T-helper 2 cell treated with Interferon-gamma antibody and Interleukin-4, amounts not matched to agents 5 μg/mL and 100 μg/mL, for 36 hours (primary cell): ENCODE measurements at regions not wholly inside any gene's neighbourhood (a gene's known extent, or its start where the extent isn't known, plus 50 kb on each side); places are given as distances from the start of the nearest gene placed in this dataset.
"Not testable (repeated sequence)": the region's sequence is repeated elsewhere in the genome, so short reads cannot be mapped to it uniquely, and the experiment has no call there.

Source experiments
- DNase-seq: peaks from one replicate; pipeline ENCODE4 v3.0.0; 2021; ENCODE audit warnings: low spot score
- H3K27ac Mint-ChIP-seq: one replicate; pipeline ENCODE4 v1.8.0; 2021; ENCODE audit warnings: mild to moderate bottlenecking, mixed read lengths
- H3K27me3 Mint-ChIP-seq: one replicate; pipeline ENCODE4 v1.8.0; 2021; ENCODE audit warnings: low read depth, mixed read lengths
- H3K36me3 Mint-ChIP-seq: one replicate; pipeline ENCODE4 v1.8.0; 2021; ENCODE audit warnings: low read depth, mixed read lengths
- H3K4me1 Mint-ChIP-seq: one replicate; pipeline ENCODE4 v1.8.0; 2021; ENCODE audit warnings: low read depth, mixed read lengths
- H3K4me3 Mint-ChIP-seq: one replicate; pipeline ENCODE4 v1.8.0; 2022; ENCODE audit warnings: mild to moderate bottlenecking, moderate library complexity, mixed read lengths
- H3K9me3 Mint-ChIP-seq: one replicate; pipeline ENCODE4 v1.8.0; 2021; ENCODE audit warnings: mixed read lengths

GRCh38 chr13:80877944-80878241 lies 537.0 kb upstream of the SPRY2 start:
- no peak overlapping the region for H3K27ac Mint-ChIP-seq
- no peaks in the 10 kb centered on the region for H3K4me1 Mint-ChIP-seq
- no peak for DNase-seq
- H3K27me3 Mint-ChIP-seq: no peaks in the 10 kb centered on the region
- no peaks in the 10 kb centered on the region for H3K9me3 Mint-ChIP-seq
- H3K4me3 Mint-ChIP-seq: no peak overlapping the region
- H3K36me3 Mint-ChIP-seq: no peaks in the 10 kb centered on the region

DNA sequence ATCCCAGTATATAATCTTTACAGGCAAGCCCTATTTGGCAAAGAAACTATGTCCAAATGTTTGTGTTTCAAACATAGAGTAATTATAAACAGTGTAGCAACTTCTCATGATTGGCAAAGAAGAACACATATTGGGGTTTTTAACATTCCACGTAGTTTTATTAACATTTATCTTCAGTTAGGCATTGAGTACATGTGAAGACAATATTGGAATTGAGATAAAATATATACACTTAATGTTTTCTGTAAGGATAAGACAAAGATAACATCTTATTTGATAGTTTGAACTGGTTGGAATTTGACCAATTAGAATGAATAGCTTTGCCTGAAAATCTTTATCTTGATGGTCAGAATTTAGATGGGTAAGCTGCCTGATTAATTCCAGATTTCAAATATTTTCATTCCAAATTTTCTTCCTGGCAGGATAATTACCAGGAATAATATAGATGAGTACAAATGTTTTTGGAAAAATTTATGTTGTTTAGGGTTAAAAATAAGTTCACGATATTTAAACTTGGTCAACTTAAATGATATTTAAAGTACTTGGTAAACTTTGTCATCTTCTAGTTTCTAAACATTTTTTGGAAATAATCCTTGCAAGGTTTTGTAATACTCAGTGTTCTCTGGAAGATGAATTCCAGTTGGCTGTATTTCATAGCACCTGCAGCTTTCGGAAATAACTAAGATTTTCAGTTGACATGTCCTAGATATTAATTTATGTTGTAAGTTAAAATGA lies 536.5 kb upstream of the SPRY2 start:
- Mint-ChIP-seq H3K9me3 (peaks cover under 1% of the 10 kb centered on the region), H3K27ac (no peak overlapping the region)

GRCh38 chr13:80873589-80873988 lies 532.7 kb upstream of the SPRY2 start:
- DNase-seq: no peak
- Mint-ChIP-seq H3K9me3 (peaks cover 15% of the 10 kb centered on the region), H3K36me3 (no peaks in the 10 kb centered on the region), H3K27ac (no peak overlapping the region), H3K27me3 (no peaks in the 10 kb centered on the region), H3K4me1 (no peaks in the 10 kb centered on the region), H3K4me3 (no peak overlapping the region)

More for the DNA sequence above, 536.5 kb upstream of the SPRY2 start:
- H3K27me3 Mint-ChIP-seq: no peaks in the 10 kb centered on the region
- DNase-seq: no peak
- H3K4me1 Mint-ChIP-seq: no peaks in the 10 kb centered on the region
- H3K4me3 Mint-ChIP-seq: no peak overlapping the region
- H3K36me3 Mint-ChIP-seq: no peaks in the 10 kb centered on the region

- not testable (repeated sequence) for DNase-seq, H3K4me1 Mint-ChIP-seq, H3K27ac Mint-ChIP-seq, H3K36me3 Mint-ChIP-seq, H3K4me3 Mint-ChIP-seq, H3K27me3 Mint-ChIP-seq
- peaks cover 19% of the 10 kb centered on the region for H3K9me3 Mint-ChIP-seq
These were observed 531.0 kb upstream of the SPRY2 start for GRCh38 chr13:80871971-80872370.

GRCh38 chr13:80871481-80871880 lies 530.6 kb upstream of the SPRY2 start:
- Mint-ChIP-seq H3K9me3 (peaks cover 20% of the 10 kb centered on the region), H3K27ac (no peak overlapping the region), H3K36me3 (no peaks in the 10 kb centered on the region), H3K4me3 (no peak overlapping the region), H3K4me1 (no peaks in the 10 kb centered on the region), H3K27me3 (no peaks in the 10 kb centered on the region)
- DNase-seq: no peak

DNA sequence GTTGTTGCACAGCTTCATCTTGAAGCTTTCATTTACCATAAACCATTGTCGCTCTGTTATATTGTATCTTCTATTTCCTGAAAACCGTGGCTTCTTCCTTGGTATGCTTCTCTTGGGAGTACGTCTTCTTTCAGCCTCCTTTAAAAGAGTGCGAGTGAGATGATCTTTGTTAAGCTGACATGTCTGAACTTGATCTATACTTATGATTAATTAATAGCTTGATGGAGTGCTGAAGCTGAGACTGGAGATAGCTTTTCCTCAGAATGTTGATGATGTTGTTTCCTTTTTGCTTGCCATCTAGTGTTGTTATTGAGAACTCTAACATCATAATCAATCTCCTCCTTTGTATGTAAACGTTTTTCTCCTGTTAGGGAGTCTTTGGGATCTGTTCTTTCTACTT lies 529.3 kb upstream of the SPRY2 start:
- Mint-ChIP-seq H3K9me3 (peaks cover 22% of the 10 kb centered on the region), H3K36me3 (no peaks in the 10 kb centered on the region), H3K4me1 (no peaks in the 10 kb centered on the region), H3K4me3 (no peak overlapping the region), H3K27ac (no peak overlapping the region), H3K27me3 (no peaks in the 10 kb centered on the region)
- DNase-seq: no peak

DNA sequence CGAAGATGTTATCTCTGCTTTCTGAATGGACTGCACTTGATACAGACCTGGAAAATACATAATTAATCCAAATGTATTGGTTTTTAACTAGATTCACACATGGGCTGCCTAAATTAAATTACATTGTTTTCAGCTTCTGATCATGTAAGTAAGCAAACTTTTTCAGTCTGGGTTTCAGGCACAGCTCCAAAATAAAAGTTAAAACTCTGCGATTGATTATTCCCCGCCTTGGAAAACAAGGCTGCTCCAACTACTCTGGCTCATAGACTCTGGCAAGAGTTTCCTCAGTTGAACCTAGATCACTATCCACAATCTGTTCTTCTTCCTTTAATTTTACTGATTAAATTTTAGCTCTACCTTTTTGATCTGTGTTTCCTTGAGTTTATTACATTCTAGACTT lies 526.0 kb upstream of the SPRY2 start:
- H3K4me1 Mint-ChIP-seq: no peaks in the 10 kb centered on the region
- no peaks in the 10 kb centered on the region for H3K36me3 Mint-ChIP-seq
- no peak overlapping the region for H3K27ac Mint-ChIP-seq
- H3K27me3 Mint-ChIP-seq: no peaks in the 10 kb centered on the region
- DNase-seq: no peak
- H3K9me3 Mint-ChIP-seq: peaks cover 22% of the 10 kb centered on the region
- H3K4me3 Mint-ChIP-seq: no peak overlapping the region

- Mint-ChIP-seq H3K9me3 (peaks cover 23% of the 10 kb centered on the region), H3K27me3 (no peaks in the 10 kb centered on the region), H3K4me3 (no peak overlapping the region), H3K36me3 (no peaks in the 10 kb centered on the region), H3K27ac (no peak overlapping the region), H3K4me1 (no peaks in the 10 kb centered on the region)
- DNase-seq: no peak
These were observed 524.4 kb upstream of the SPRY2 start for GRCh38 chr13:80865329-80865728.

- Mint-ChIP-seq H3K9me3 (peaks cover 19% of the 10 kb centered on the region), H3K36me3 (no peaks in the 10 kb centered on the region), H3K27me3 (no peaks in the 10 kb centered on the region), H3K4me3 (no peak overlapping the region), H3K27ac (no peak overlapping the region), H3K4me1 (no peaks in the 10 kb centered on the region)
- DNase-seq: no peak
These were observed 521.5 kb upstream of the SPRY2 start for GRCh38 chr13:80862456-80862855.

- DNase-seq: no peak
- Mint-ChIP-seq H3K27me3 (no peaks in the 10 kb centered on the region), H3K4me3 (no peak overlapping the region), H3K27ac (no peak overlapping the region), H3K4me1 (no peaks in the 10 kb centered on the region), H3K9me3 (peaks cover 15% of the 10 kb centered on the region), H3K36me3 (no peaks in the 10 kb centered on the region)
These were observed 519.9 kb upstream of the SPRY2 start for GRCh38 chr13:80860845-80861244.

DNA sequence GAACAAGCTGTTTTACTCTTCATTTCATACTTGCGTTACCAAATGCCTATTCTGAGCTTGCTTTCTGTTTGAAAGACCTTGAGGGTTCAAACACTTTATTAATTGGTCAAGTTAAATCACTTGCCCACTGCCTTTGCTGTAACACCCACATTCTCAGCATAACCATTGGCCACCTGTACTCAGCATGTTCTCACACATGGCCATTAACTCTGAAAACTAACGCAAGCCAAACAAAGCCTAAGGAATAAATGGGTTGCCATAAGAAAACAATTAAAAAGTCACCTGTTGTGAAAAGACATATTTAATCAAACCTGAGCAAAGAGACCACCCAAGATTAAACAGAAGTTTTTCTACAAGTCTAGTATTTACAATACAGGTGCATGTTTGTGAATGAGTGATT lies 517.2 kb upstream of the SPRY2 start:
- Mint-ChIP-seq H3K9me3 (peaks cover 9% of the 10 kb centered on the region), H3K27me3 (no peaks in the 10 kb centered on the region), H3K4me3 (no peak overlapping the region), H3K36me3 (no peaks in the 10 kb centered on the region), H3K4me1 (no peaks in the 10 kb centered on the region), H3K27ac (no peak overlapping the region)
- no peak for DNase-seq

- H3K4me3 Mint-ChIP-seq: no peak overlapping the region
- H3K9me3 Mint-ChIP-seq: peaks cover 9% of the 10 kb centered on the region
- H3K36me3 Mint-ChIP-seq: no peaks in the 10 kb centered on the region
- H3K27ac Mint-ChIP-seq: no peak overlapping the region
- no peak for DNase-seq
- H3K4me1 Mint-ChIP-seq: no peaks in the 10 kb centered on the region
- H3K27me3 Mint-ChIP-seq: no peaks in the 10 kb centered on the region
These were observed 516.4 kb upstream of the SPRY2 start for GRCh38 chr13:80857321-80857720.

DNA sequence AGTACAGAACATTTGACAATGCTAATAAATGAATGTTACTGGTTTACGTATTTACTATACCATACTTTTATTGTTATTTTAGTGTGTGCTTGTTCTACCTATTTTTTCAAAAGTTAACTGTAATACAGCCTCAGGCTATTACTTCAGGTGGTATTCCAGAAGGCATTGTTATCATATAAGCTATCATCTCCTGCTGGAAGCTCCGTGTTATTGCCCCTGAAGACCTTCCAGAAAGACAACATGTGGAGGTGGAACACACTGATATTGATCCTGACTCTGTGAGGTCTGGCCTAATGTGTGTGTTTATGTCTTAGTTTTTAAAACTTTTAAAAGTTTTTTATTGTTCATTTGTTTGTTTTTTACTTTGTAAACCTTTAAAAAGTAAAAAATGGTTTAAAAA lies 509.8 kb upstream of the SPRY2 start:
- H3K27me3 Mint-ChIP-seq: no peaks in the 10 kb centered on the region
- H3K4me1 Mint-ChIP-seq: no peaks in the 10 kb centered on the region
- H3K36me3 Mint-ChIP-seq: no peaks in the 10 kb centered on the region
- no peak overlapping the region for H3K4me3 Mint-ChIP-seq
- peaks cover 9% of the 10 kb centered on the region for H3K9me3 Mint-ChIP-seq
- DNase-seq: no peak
- H3K27ac Mint-ChIP-seq: no peak overlapping the region

- peaks cover 8% of the 10 kb centered on the region for H3K9me3 Mint-ChIP-seq
- no peak overlapping the region for H3K27ac Mint-ChIP-seq
- no peak for DNase-seq
- no peaks in the 10 kb centered on the region for H3K4me1 Mint-ChIP-seq
- no peak overlapping the region for H3K4me3 Mint-ChIP-seq
- H3K36me3 Mint-ChIP-seq: no peaks in the 10 kb centered on the region
- no peaks in the 10 kb centered on the region for H3K27me3 Mint-ChIP-seq
These were observed 503.2 kb upstream of the SPRY2 start for GRCh38 chr13:80844164-80844563.

GRCh38 chr13:80841414-80841813 lies 500.5 kb upstream of the SPRY2 start:
- H3K27me3 Mint-ChIP-seq: no peaks in the 10 kb centered on the region
- no peaks in the 10 kb centered on the region for H3K36me3 Mint-ChIP-seq
- no peak overlapping the region for H3K4me3 Mint-ChIP-seq
- H3K27ac Mint-ChIP-seq: no peak overlapping the region
- no peak for DNase-seq
- peaks cover 6% of the 10 kb centered on the region for H3K9me3 Mint-ChIP-seq
- no peaks in the 10 kb centered on the region for H3K4me1 Mint-ChIP-seq
